Brain pericyte (primary cell): ENCODE measurements at regions not wholly inside any gene's neighbourhood (a gene's known extent, or its start where the extent isn't known, plus 50 kb on each side); places are given as distances from the start of the nearest gene placed in this dataset.
"Not testable (repeated sequence)": the region's sequence is repeated elsewhere in the genome, so short reads cannot be mapped to it uniquely, and the experiment has no call there.

ENCODE experiments used
- DNase-seq: peaks from one replicate; pipeline ENCODE4 v3.0.0-alpha.2; 2012; ENCODE audit warnings: low read depth, low spot score

DNA sequence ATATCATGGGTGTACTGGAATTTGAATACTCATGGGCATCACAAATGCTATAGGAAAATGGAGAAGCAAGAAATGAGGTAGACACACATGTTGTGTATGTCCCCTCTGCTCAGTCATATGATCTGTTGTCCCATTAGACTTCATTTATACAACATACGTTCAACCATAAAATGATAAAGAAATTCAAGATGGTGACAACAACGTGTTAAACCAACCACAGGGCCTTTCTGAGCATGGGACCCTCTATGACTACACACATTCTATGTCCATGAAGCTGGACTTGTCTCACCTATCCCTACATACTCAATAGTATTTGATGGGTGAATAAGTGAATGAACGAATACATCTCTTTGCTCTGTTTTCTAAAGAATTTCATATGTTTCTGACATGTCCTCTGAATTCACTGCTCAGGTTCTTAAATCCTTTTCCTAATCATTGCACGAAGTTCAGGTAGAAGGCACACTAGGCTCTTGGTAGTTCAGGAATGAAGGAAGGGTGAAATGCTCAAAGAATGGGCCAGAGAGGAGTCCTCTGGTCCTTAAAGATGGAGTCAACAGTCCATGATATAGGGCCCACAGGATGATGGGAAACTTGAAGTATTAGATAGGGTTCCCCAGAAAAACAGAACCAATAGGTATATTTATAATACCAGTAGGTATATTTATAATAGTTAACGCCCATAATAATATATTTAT, 105.7 kb upstream of the PPM1H start:
- no peak for DNase-seq

DNA sequence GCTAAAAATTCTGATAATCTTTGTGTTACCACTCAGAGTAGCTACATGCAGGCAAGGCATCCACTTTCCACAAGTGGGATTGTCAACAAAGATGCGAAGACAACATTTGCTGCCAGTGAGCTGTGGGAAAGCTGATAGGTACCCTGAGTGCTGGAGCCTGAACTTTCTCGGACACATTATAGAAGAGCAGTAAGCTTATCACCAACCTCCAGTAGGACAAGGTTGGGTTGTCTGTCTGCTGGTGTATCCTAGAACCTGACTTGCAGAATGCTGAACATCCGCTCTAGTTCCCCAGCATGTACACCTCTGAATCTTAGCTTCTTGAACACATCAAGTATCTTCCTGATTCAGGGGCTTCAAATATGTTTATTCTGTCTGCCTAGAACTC, 103.8 kb upstream of the PPM1H start:
- DNase-seq = no peak

DNA sequence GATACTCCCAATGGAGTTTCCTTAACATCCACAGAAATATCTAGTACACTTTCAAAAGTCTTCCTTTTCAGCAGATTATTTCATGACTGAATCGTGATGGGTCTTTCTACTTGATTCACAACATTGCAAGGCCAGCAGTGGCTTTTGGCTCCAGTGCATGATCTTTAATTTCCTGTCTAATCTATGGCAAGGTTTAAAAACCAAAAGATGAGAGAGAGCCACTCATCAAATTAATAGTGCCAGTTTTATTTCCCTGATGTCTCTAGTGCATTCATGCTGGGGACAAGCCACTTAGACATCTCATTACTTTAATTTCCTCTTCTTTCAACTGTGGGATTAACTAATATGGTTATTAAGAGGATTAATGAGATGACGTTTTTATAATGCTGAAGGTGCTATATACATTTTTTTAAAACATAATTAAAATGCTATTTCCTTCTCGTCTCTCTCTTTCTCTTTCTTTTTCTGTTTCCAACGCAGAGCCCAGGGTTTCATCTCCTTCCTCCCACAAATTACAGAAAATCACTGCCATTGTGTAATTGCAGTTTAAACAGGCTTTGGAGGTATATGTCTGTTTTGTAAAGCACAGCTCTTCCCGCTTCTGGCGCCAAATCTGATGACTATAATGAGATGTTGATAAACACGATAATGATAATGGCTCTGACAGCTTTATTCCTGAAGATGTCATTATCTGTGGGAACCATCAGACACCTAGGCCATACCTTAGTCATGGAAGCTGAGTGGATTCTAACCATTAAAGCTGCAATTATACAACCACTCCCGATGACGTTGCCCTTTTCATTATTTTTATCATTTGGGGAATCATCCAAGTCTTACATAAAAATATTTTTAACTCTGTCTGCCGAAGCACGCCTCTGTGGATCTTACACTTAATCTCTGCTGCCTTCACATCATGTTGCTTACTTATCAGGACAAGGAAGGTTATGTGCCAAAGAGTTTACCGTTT, 103.1 kb upstream of the PPM1H start:
- DNase-seq = no peak

DNA sequence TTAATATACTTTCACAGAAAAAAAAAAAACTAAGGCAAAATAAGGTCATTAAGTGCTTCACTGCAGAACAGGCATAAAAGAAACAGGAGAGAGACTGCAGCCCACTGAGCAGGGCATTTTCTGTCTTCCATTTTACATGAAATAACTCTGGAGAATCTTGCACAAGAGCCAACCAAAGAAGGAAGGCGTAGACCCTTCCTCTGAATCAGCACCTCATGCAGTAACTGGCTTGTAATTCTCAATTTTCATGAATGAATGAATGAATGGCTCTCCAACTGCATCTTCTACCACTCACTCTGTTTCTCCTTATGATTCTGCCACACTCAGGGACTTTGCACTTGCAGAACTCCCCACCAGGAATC, 102.0 kb upstream of the PPM1H start:
- no peak for DNase-seq

DNA sequence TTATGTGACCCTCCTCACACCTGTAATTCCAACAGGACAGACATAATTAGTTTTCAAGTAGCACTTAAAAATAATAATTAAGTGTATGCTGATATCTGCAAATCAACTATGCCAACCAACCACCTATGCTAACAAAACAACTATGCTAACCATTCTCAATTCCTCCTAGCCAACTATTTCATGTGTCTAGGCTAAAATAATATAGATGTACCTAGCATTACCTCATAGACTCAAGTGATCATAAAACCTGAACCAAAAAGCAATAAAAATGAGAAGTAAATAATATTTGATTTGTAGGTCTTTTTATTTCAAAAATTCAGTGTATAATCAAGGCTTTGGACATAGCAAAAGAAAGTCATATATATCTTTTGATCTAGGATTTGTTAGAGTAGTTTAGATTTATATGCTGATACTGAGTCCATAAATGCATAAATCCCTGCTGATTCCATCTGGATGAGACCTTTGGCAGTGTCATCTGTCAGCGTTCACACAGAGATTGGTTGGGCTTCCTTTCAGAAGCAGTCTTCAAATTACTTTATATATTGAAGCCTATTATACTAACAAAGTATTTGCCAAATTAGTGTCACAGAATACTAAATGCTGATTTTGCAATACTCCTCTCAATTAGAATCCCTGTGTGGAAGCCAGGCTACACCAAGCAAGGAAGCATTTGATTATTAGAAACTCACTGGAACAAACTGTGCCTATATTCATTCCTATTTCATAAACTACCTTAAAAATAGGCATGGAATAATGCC, 101.4 kb upstream of the PPM1H start:
- no peak for DNase-seq

DNA sequence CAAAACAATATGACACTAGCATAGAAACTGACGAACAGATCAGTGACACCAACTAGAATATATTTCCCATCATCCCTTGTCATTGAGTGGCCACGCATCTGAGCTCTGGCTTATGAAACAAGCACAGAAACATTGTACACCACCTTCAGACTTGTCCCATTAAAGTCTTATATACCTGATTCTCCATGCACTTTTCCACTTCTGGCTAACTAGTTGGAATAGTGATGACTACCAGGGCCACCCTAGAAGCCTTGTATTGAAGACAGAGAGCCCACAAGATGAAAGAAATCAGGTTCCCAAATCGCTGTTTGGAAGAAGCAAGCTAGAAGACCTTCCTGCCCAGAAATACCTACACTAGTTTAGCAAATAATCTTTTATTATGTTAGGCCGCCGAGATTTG, 99.7 kb upstream of the PPM1H start:
- no peak for DNase-seq

GRCh38 chr12:63029676-63030075, 94.7 kb upstream of the PPM1H start:
- DNase-seq = no peak

DNA sequence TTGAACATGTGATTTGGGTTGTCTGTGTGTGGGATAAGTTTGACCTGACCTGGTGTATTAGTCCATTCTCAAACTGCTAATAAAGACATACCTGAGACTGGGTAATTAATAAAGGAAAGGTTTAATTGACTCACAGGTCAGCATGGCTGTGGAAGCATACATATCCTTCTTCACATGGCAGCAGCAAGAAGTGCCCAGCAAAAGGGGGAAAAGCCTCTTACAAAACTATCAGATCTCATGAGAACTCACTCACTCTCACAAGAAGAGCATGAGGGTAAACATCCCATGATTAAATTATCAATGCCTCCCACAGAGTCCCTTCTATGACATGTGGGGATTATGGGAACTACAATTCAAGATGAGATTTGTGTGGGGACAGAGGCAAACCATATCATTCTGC, 94.0 kb upstream of the PPM1H start:
- no peak for DNase-seq

DNA sequence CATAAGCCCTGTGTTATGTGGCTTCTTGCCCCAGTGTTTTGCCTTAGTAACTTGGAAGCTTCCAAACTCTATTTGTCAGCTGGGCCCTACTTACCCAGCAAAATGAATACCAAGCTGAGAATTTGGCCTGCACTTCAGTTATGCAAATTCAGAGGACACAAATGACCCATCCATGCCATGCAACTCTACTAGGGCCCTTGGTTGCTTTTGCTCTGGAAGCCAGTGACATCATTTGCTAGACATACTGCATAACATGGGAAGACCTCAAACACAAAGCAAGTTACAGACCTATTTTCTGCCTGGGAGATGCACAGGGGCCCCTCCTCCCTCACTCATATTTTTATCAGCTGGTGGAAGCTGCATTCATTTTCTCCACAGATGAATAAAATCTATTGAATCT, 90.2 kb upstream of the PPM1H start:
- no peak for DNase-seq

GRCh38 chr12:63023926-63024325, 89.0 kb upstream of the PPM1H start:
- DNase-seq = no peak

DNA sequence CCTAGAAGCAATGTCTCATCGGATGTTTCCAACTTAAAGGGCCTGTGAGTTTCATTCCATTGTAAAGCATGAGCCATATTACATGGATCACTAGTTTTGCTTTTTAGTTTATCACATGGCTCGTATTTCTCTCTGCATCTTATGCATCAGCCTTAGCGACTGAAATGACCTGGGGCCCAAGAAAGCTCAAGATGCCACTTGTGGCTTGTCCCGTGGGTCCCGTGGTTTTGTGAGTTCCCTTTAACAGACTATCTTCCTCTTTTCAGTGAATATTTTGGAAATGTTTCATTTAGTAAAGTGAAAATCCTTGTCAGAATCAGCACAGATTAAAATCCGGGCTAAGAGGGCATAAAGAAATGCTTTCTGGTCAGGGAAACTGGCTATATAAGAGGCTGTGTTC, 86.2 kb upstream of the PPM1H start:
- DNase-seq = no peak

GRCh38 chr12:63020269-63020668, 85.3 kb upstream of the PPM1H start:
- DNase-seq = no peak

DNA sequence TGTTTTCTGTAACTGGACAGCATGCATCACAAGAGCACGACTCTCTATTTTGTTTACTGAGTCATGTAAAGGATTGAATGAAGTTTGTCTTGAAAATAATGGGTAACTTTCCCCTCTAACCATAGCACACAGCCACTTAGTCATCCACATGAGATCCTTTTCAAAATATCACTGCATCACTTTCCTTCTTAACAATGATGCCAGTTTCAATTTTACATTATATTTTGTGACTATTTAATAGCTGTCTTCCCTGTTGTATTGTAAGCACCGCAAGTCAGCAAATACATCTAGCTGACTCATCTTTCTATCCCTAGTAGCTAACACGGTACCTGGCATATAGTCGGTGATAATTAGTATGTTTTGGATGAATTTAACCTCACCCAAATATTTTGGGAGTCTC, 83.3 kb upstream of the PPM1H start:
- DNase-seq = no peak

- no peak for DNase-seq
Observed at GRCh38 chr12:63013302-63013701, 78.4 kb upstream of the PPM1H start.

GRCh38 chr12:63010698-63011097, 75.7 kb upstream of the PPM1H start:
- DNase-seq = no peak

DNA sequence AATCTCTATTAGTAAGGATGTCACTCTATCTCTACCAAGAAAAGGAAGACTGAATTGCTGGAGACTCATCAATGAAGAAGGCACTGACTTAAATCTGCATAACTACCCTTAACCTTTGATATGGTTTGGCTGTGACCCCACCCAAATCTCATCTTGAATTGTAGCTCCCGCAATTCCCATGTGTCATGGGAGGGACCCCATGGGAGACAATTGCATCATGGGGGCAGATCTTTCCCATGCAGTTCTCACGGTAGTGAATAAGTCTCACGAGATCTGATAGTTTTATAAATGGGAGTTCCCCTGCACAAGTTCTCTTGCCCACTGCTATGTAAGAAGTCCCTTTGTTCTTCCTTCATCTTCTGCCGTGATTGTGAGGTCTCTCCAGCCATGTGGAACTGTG, 73.4 kb upstream of the PPM1H start:
- no peak for DNase-seq

DNA sequence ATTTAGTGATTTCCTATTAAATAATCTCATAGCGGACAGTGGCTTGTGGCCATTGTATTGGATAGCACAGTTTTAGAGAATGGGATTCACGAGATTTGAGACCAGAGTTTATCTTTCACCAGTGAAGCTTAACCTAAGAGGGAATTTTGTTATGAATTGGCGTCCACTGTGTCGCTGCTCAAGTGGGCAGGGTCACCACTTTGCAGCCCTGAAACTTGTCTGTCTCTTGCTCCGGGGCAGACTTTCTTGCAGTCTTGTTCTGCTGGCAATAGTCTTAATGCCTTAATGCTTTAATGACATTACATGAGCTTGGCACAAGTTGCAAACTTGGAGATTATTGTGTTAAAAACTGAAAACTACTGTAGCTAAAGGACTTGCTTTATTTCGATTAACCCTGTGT, 72.8 kb upstream of the PPM1H start:
- DNase-seq = no peak

DNA sequence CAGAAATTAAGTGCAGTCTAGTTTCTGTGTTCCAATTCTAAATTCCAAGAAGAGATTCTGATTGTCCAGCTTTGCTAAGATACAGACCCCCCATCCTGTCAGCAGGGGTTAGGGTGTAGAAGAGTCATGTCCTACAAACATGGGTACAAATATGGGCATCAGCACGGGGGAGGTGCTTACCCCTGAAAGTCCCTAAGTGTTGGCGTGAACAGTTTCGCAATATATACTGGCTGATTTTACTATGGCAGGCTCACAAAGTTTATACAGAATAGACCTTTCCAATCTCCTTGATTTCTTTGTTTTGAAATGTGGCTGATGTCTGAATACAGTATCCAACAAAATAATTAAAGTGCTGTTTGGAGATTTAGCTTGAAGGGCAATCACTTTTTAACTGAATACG, 71.6 kb upstream of the PPM1H start:
- DNase-seq = no peak

- no peak for DNase-seq
Observed at GRCh38 chr12:63005382-63005781, 70.4 kb upstream of the PPM1H start.

GRCh38 chr12:63003223-63003819, 68.4 kb upstream of the PPM1H start:
- DNase-seq = no peak

- DNase-seq = not testable (repeated sequence)
Observed at GRCh38 chr12:63002059-63002458, 67.1 kb upstream of the PPM1H start.

GRCh38 chr12:62998454-62998853, 63.5 kb upstream of the PPM1H start:
- no peak for DNase-seq
